H9 (cell line): ENCODE measurements at regions not wholly inside any gene's neighbourhood (a gene's known extent, or its start where the extent isn't known, plus 50 kb on each side); places are given as distances from the start of the nearest gene placed in this dataset.

Experiments
- DNase-seq: peaks from one replicate; pipeline ENCODE4 v3.0.0-alpha.2; 2017
- H2AFZ ChIP-seq: one replicate; pipeline ENCODE4 v1.6.1; 2013; ENCODE audit warnings: mild to moderate bottlenecking, low read length, control low read depth, moderate library complexity
- H2AK5ac ChIP-seq: 2 replicates; pipeline ENCODE4 v1.6.1; 2013; ENCODE audit warnings: low read length, control low read depth, mixed read lengths; ENCODE audit not compliant: insufficient read length
- H2BK120ac ChIP-seq: one replicate; pipeline ENCODE4 v1.6.1; 2013; ENCODE audit warnings: low read depth, mild to moderate bottlenecking, low read length, control low read depth, inconsistent platforms; ENCODE audit not compliant: poor library complexity, severe bottlenecking
- H2BK12ac ChIP-seq: 2 replicates; pipeline ENCODE4 v1.6.1; 2013; ENCODE audit warnings: low read length, control low read depth, mixed read lengths, low read depth; ENCODE audit not compliant: insufficient read length
- H2BK15ac ChIP-seq: 2 replicates; pipeline ENCODE4 v1.6.1; 2013; ENCODE audit warnings: low read depth, low read length, control low read depth
- H2BK20ac ChIP-seq: one replicate; pipeline ENCODE4 v1.6.1; 2013; ENCODE audit warnings: low read depth, mild to moderate bottlenecking, low read length, control low read depth, inconsistent platforms; ENCODE audit not compliant: poor library complexity, severe bottlenecking
- H2BK5ac ChIP-seq: 2 replicates; pipeline ENCODE4 v1.6.1; 2013; ENCODE audit warnings: low read length, control low read depth, mixed read lengths; ENCODE audit not compliant: insufficient read length
- H3K14ac ChIP-seq: 2 replicates; pipeline ENCODE4 v1.6.1; 2013; ENCODE audit warnings: low read length, control low read depth; ENCODE audit not compliant: insufficient read depth
- H3K18ac ChIP-seq: 2 replicates; pipeline ENCODE4 v1.6.1; 2013; ENCODE audit warnings: low read depth, mild to moderate bottlenecking, mixed read lengths, low read length, control low read depth; ENCODE audit not compliant: insufficient read length
- H3K23ac ChIP-seq: 2 replicates; pipeline ENCODE4 v1.6.1; 2013; ENCODE audit warnings: low read length, control low read depth, mixed read lengths, low read depth; ENCODE audit not compliant: insufficient read length
- H3K23me2 ChIP-seq: 2 replicates; pipeline ENCODE4 v1.6.1; 2013; ENCODE audit warnings: low read depth, mild to moderate bottlenecking, mixed read lengths, low read length, control low read depth; ENCODE audit not compliant: insufficient read length, poor library complexity, severe bottlenecking
- H3K27ac ChIP-seq: 2 replicates; pipeline ENCODE4 v1.5.1; 2013; ENCODE audit warnings: low read length, control low read depth, mixed read lengths, low read depth; ENCODE audit not compliant: insufficient read length
- H3K27me3 ChIP-seq: 2 replicates; pipeline ENCODE4 v1.6.1; 2013; ENCODE audit warnings: low read length, control low read depth, inconsistent platforms; ENCODE audit not compliant: insufficient read depth
- H3K4ac ChIP-seq: 2 replicates; pipeline ENCODE4 v1.6.1; 2013; ENCODE audit warnings: low read depth, mild to moderate bottlenecking, control low read depth, inconsistent platforms, low read length, moderate library complexity
- H3K4me1 ChIP-seq: 2 replicates; pipeline ENCODE4 v1.6.1; 2013; ENCODE audit warnings: low read length, control low read depth, inconsistent platforms; ENCODE audit not compliant: insufficient read depth
- H3K4me2 ChIP-seq: 2 replicates; pipeline ENCODE4 v1.6.1; 2013; ENCODE audit warnings: low read length, control low read depth, mixed read lengths; ENCODE audit not compliant: insufficient read length, insufficient read depth
- H3K56ac ChIP-seq: 2 replicates; pipeline ENCODE4 v1.6.1; 2013; ENCODE audit warnings: low read depth, mild to moderate bottlenecking, mixed read lengths, low read length, control low read depth; ENCODE audit not compliant: insufficient read length
- H3K79me1 ChIP-seq: 2 replicates; pipeline ENCODE4 v1.6.1; 2013; ENCODE audit warnings: low read depth, mild to moderate bottlenecking, moderate library complexity, low read length, control low read depth, inconsistent platforms; ENCODE audit not compliant: insufficient read depth, poor library complexity, severe bottlenecking
- H3K79me2 ChIP-seq: 2 replicates; pipeline ENCODE4 v1.6.1; 2013; ENCODE audit warnings: low read length, control low read depth, inconsistent platforms; ENCODE audit not compliant: insufficient read depth
- H3K9ac ChIP-seq: 2 replicates; pipeline ENCODE4 v1.6.1; 2013; ENCODE audit warnings: low read length, control low read depth, mixed read lengths; ENCODE audit not compliant: insufficient read length; ENCODE audit errors: extremely low read depth
- H3K9me3 ChIP-seq: one replicate; pipeline ENCODE4 v1.6.1; 2013; ENCODE audit warnings: low read depth, low read length, inconsistent platforms; ENCODE audit not compliant: control insufficient read depth
- H3T11ph ChIP-seq: one replicate; pipeline ENCODE4 v1.6.1; 2013; ENCODE audit warnings: mild to moderate bottlenecking, low read length, control low read depth, inconsistent platforms
- H4K20me1 ChIP-seq: one replicate; pipeline ENCODE4 v1.6.1; 2013; ENCODE audit not compliant: control insufficient read depth, insufficient read length, insufficient read depth
- H4K5ac ChIP-seq: 2 replicates; pipeline ENCODE4 v1.6.1; 2013; ENCODE audit warnings: low read depth, mild to moderate bottlenecking, mixed read lengths, low read length, control low read depth; ENCODE audit not compliant: insufficient read length
- H4K8ac ChIP-seq: replicated peaks from 2 replicates; pipeline ENCODE4 v1.6.1; 2013; ENCODE audit warnings: low read length, control low read depth, mixed read lengths, low read depth; ENCODE audit not compliant: insufficient read length
- H4K91ac ChIP-seq: 2 replicates; pipeline ENCODE4 v1.6.1; 2013; ENCODE audit warnings: low read depth, mild to moderate bottlenecking, moderate library complexity, mixed read lengths, low read length, control low read depth; ENCODE audit not compliant: insufficient read length
- H3K27ac Mint-ChIP-seq, 3 experiments: 2 replicates in 2 of 3; 3 replicates in 1 of 3; pipeline ENCODE4 v1.8.0; 2020 to 2021; ENCODE audit warnings: mixed read lengths in 3 of 3, mild to moderate bottlenecking in 1 of 3, moderate library complexity in 1 of 3
- H3K27me3 Mint-ChIP-seq: 2 replicates; pipeline ENCODE4 v1.8.0; 2021; ENCODE audit warnings: low read depth, mild to moderate bottlenecking, moderate library complexity, mixed read lengths
- H3K36me3 Mint-ChIP-seq, 3 experiments: 2 replicates in 2 of 3; 3 replicates in 1 of 3; pipeline ENCODE4 v1.8.0; 2020 to 2021; ENCODE audit warnings: low read depth in 3 of 3, mixed read lengths in 3 of 3; ENCODE audit not compliant: insufficient read depth in 1 of 3
- H3K4me1 Mint-ChIP-seq, 2 experiments: 2 replicates each; pipeline ENCODE4 v1.8.0; 2020; ENCODE audit warnings: mixed read lengths in 2 of 2
- H3K4me3 Mint-ChIP-seq, 2 experiments: 2 replicates in 1 of 2; 3 replicates in 1 of 2; pipeline ENCODE4 v1.8.0; 2020 to 2021; ENCODE audit warnings: mild to moderate bottlenecking in 2 of 2, mixed read lengths in 2 of 2, moderate library complexity in 1 of 2
- H3K9me3 Mint-ChIP-seq, 2 experiments: 2 replicates in 1 of 2; 3 replicates in 1 of 2; pipeline ENCODE4 v1.8.0; 2020; ENCODE audit warnings: mild to moderate bottlenecking in 2 of 2, mixed read lengths in 2 of 2, moderate library complexity in 1 of 2
- CTCF ChIP-seq: fragments of 200-600 bp; sonication (generic); conservative IDR thresholded peaks from 3 replicates; pipeline ENCODE4 v1.8.0; 2021; ENCODE audit warnings: antibody characterized with exemption, mild to moderate bottlenecking
- WGBS: extraction: QIAGEN DNeasy Blood & Tissue Kit; methylation state at CpG from one replicate; pipeline ENCODE4 v1.1.7; 2013; ENCODE audit warnings: missing lambda C conversion rate, low lambda C conversion rate, mixed read lengths; ENCODE audit not compliant: insufficient read length; ENCODE audit errors: extremely low coverage; 5-methylcytosine and 5-hydroxymethylcytosine counted together

- Histone ChIP-seq H2AFZ (no peak overlapping the region), H3K56ac (no peak overlapping the region), H2BK5ac (no peak overlapping the region), H4K91ac (no peak overlapping the region), H3K9me3 (no peaks in the 10 kb centered on the region), H2BK15ac (no peak overlapping the region), H2AK5ac (no peak overlapping the region), H3K79me2 (no peaks in the 10 kb centered on the region), H3K23me2 (no peaks in the 10 kb centered on the region), H3K79me1 (no peaks in the 10 kb centered on the region), H3K4me2 (no peak overlapping the region), H3K4me1 (no peaks in the 10 kb centered on the region), H2BK20ac (no peak overlapping the region), H2BK120ac (no peak overlapping the region), H3K27me3 (no peaks in the 10 kb centered on the region), H3K9ac (no peak overlapping the region), H3K23ac (no peak overlapping the region), H4K5ac (no peak overlapping the region), H4K20me1 (no peaks in the 10 kb centered on the region), H4K8ac (no peak overlapping the region), H3K27ac (no peak overlapping the region), H3K14ac (no peak overlapping the region), H3T11ph (no peak overlapping the region), H3K4ac (no peak overlapping the region), H3K18ac (no peak overlapping the region), H2BK12ac (no peak overlapping the region)
- DNase-seq, result no peak
- TF ChIP-seq CTCF, result no peak
- Mint-ChIP-seq H3K36me3 (peaks cover 0 to 10% (median 2%) of the 10 kb centered on the region in 3 experiments; a peak in 3 of 7 replicates), H3K4me3 (no peak overlapping the region), H3K27me3 (no peaks in the 10 kb centered on the region), H3K27ac (no peak overlapping the region), H3K4me1 (no peaks in the 10 kb centered on the region), H3K9me3 (peaks cover 2 to 6% of the 10 kb centered on the region in 2 experiments; a peak in 3 of 5 replicates)
- WGBS, result no CpG with 5 or more reads among the region's 2 CpGs
These were observed 54.2 kb upstream of the RBMS3 start for GRCh38 chr3:29226706-29227105.
